HUES48 (cell line): ENCODE measurements at regions not wholly inside any gene's neighbourhood (a gene's known extent, or its start where the extent isn't known, plus 50 kb on each side); places are given as distances from the start of the nearest gene placed in this dataset.

ENCODE experiments used
- H3K27ac ChIP-seq: one replicate; pipeline ENCODE4 v1.7.0; 2013; ENCODE audit warnings: low read depth, low read length, inconsistent platforms
- H3K27me3 ChIP-seq: 2 replicates; pipeline ENCODE4 v1.6.1; 2013; ENCODE audit warnings: mild to moderate bottlenecking, low read length; ENCODE audit not compliant: control insufficient read depth, insufficient read depth
- H3K36me3 ChIP-seq: 2 replicates; pipeline ENCODE4 v1.6.1; 2013; ENCODE audit warnings: low read length; ENCODE audit not compliant: control insufficient read depth, insufficient read depth
- H3K4me1 ChIP-seq: 2 replicates; pipeline ENCODE4 v1.6.1; 2013; ENCODE audit warnings: mild to moderate bottlenecking, low read length; ENCODE audit not compliant: control insufficient read depth, insufficient read depth
- H3K4me3 ChIP-seq: 2 replicates; pipeline ENCODE4 v1.5.1; 2013; ENCODE audit warnings: mild to moderate bottlenecking, low read depth, low read length
- H3K9ac ChIP-seq: 2 replicates; pipeline ENCODE4 v1.6.1; 2013; ENCODE audit warnings: mild to moderate bottlenecking, low read depth, low read length, moderate library complexity
- H3K9me3 ChIP-seq: 2 replicates; pipeline ENCODE4 v1.6.1; 2013; ENCODE audit warnings: low read length; ENCODE audit not compliant: control insufficient read depth, insufficient read depth

GRCh38 chr16:60074378-60074777 lies 1340.3 kb upstream of the GOT2 start:
- Histone ChIP-seq H3K9me3 (no peaks in the 10 kb centered on the region), H3K27me3 (no peaks in the 10 kb centered on the region), H3K4me1 (peaks cover 20% of the 10 kb centered on the region), H3K9ac (no peak overlapping the region), H3K4me3 (no peak overlapping the region), H3K27ac (no peak overlapping the region), H3K36me3 (no peaks in the 10 kb centered on the region)

GRCh38 chr16:60073376-60073775 lies 1339.3 kb upstream of the GOT2 start:
- H3K9ac ChIP-seq = no peak overlapping the region
- no peaks in the 10 kb centered on the region for H3K27me3 ChIP-seq
- H3K9me3 ChIP-seq = no peaks in the 10 kb centered on the region
- H3K4me1 ChIP-seq = peaks cover 22% of the 10 kb centered on the region
- H3K4me3 ChIP-seq = no peak overlapping the region
- no peaks in the 10 kb centered on the region for H3K36me3 ChIP-seq
- H3K27ac ChIP-seq = no peak overlapping the region

GRCh38 chr16:60064026-60064425 lies 1329.9 kb upstream of the GOT2 start:
- H3K27me3 ChIP-seq = no peaks in the 10 kb centered on the region
- no peak overlapping the region for H3K4me3 ChIP-seq
- H3K27ac ChIP-seq = no peak overlapping the region
- H3K36me3 ChIP-seq = no peaks in the 10 kb centered on the region
- H3K9me3 ChIP-seq = no peaks in the 10 kb centered on the region
- H3K9ac ChIP-seq = no peak overlapping the region
- H3K4me1 ChIP-seq = no peaks in the 10 kb centered on the region

DNA sequence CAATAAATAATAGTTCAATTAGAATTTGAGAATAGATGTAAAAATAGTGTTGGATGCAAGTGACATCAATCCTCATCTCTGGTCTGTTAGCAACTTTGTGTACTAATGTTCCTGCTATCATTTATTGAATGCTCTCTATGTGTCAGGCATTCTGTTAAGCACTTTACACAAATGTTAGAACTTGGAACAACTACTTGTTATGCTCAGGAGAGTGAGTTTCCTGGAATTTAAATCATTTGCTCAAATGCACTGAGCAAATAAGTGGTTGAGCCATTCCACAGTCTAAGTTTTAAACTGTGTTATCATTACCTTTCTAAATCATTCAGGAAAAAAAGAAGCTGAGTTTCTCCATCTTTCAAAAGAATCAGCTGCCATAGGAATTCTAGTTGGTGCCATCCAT lies 1327.3 kb upstream of the GOT2 start:
- no peaks in the 10 kb centered on the region for H3K27me3 ChIP-seq
- H3K36me3 ChIP-seq = no peaks in the 10 kb centered on the region
- H3K9ac ChIP-seq = no peak overlapping the region
- H3K27ac ChIP-seq = no peak overlapping the region
- no peaks in the 10 kb centered on the region for H3K4me1 ChIP-seq
- H3K9me3 ChIP-seq = no peaks in the 10 kb centered on the region
- H3K4me3 ChIP-seq = no peak overlapping the region

- H3K36me3 ChIP-seq = no peaks in the 10 kb centered on the region
- no peaks in the 10 kb centered on the region for H3K27me3 ChIP-seq
- H3K27ac ChIP-seq = no peak overlapping the region
- no peaks in the 10 kb centered on the region for H3K9me3 ChIP-seq
- no peak overlapping the region for H3K4me3 ChIP-seq
- no peaks in the 10 kb centered on the region for H3K4me1 ChIP-seq
- H3K9ac ChIP-seq = no peak overlapping the region
These were observed 1326.6 kb upstream of the GOT2 start for GRCh38 chr16:60060731-60061130.

DNA sequence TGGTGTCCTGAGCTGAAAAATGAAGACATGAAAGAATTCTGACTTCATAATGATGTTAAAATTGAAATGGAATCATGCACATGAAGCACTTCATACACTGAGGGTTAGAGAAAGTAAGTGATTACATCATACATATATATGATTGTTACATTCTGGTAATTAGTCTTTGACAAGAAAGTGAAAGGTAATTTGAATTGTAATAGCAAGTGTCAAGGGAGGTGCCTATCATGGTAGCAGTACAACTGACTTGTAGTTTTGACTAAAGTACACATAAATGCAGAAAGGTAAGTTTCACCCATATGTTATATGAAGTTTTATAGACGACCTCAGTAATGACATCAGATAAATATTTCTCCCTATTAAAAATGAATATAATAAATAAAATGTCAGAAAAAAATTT lies 1325.0 kb upstream of the GOT2 start:
- no peaks in the 10 kb centered on the region for H3K36me3 ChIP-seq
- H3K27me3 ChIP-seq = no peaks in the 10 kb centered on the region
- no peak overlapping the region for H3K27ac ChIP-seq
- H3K9ac ChIP-seq = no peak overlapping the region
- H3K9me3 ChIP-seq = no peaks in the 10 kb centered on the region
- no peaks in the 10 kb centered on the region for H3K4me1 ChIP-seq
- no peak overlapping the region for H3K4me3 ChIP-seq

- H3K9me3 ChIP-seq = no peaks in the 10 kb centered on the region
These were observed 1307.6 kb upstream of the GOT2 start for GRCh38 chr16:60041671-60042070.

GRCh38 chr16:60031740-60032139 lies 1297.6 kb upstream of the GOT2 start:
- no peaks in the 10 kb centered on the region for H3K9me3 ChIP-seq
- no peaks in the 10 kb centered on the region for H3K4me1 ChIP-seq
- H3K9ac ChIP-seq = no peak overlapping the region
- no peaks in the 10 kb centered on the region for H3K36me3 ChIP-seq
- no peaks in the 10 kb centered on the region for H3K27me3 ChIP-seq
- H3K4me3 ChIP-seq = no peak overlapping the region
- no peak overlapping the region for H3K27ac ChIP-seq

More at GRCh38 chr16:60041671-60042070, 1307.6 kb upstream of the GOT2 start:
- no peak overlapping the region for H3K27ac ChIP-seq
- H3K27me3 ChIP-seq = no peaks in the 10 kb centered on the region
- H3K9ac ChIP-seq = no peak overlapping the region
- no peaks in the 10 kb centered on the region for H3K4me1 ChIP-seq
- H3K36me3 ChIP-seq = no peaks in the 10 kb centered on the region
- no peak overlapping the region for H3K4me3 ChIP-seq

GRCh38 chr16:60027351-60027750 lies 1293.2 kb upstream of the GOT2 start:
- no peak overlapping the region for H3K4me3 ChIP-seq
- H3K27me3 ChIP-seq = no peaks in the 10 kb centered on the region
- no peaks in the 10 kb centered on the region for H3K4me1 ChIP-seq
- no peak overlapping the region for H3K27ac ChIP-seq
- H3K9ac ChIP-seq = no peak overlapping the region
- no peaks in the 10 kb centered on the region for H3K9me3 ChIP-seq
- no peaks in the 10 kb centered on the region for H3K36me3 ChIP-seq

GRCh38 chr16:60013076-60013475 lies 1279.0 kb upstream of the GOT2 start:
- Histone ChIP-seq H3K4me1 (no peaks in the 10 kb centered on the region), H3K27ac (no peak overlapping the region), H3K9ac (no peak overlapping the region), H3K9me3 (peaks cover 12% of the 10 kb centered on the region), H3K27me3 (no peaks in the 10 kb centered on the region), H3K36me3 (no peaks in the 10 kb centered on the region), H3K4me3 (no peak overlapping the region)

GRCh38 chr16:60001523-60001922 lies 1267.4 kb upstream of the GOT2 start:
- Histone ChIP-seq H3K36me3 (no peaks in the 10 kb centered on the region), H3K27me3 (no peaks in the 10 kb centered on the region), H3K9ac (no peak overlapping the region), H3K27ac (no peak overlapping the region), H3K9me3 (peaks cover 9% of the 10 kb centered on the region), H3K4me3 (no peak overlapping the region), H3K4me1 (no peaks in the 10 kb centered on the region)

- Histone ChIP-seq H3K4me3 (no peak overlapping the region), H3K27ac (no peak overlapping the region), H3K27me3 (no peaks in the 10 kb centered on the region), H3K9ac (no peak overlapping the region), H3K4me1 (no peaks in the 10 kb centered on the region), H3K9me3 (peaks cover 9% of the 10 kb centered on the region), H3K36me3 (no peaks in the 10 kb centered on the region)
These were observed 1263.6 kb upstream of the GOT2 start for GRCh38 chr16:59997706-59998105.
